BJ (cell line): ENCODE measurements at regions not wholly inside any gene's neighbourhood (a gene's known extent, or its start where the extent isn't known, plus 50 kb on each side); places are given as distances from the start of the nearest gene placed in this dataset.

Source experiments
- CTCF ChIA-PET: fragments of 350-600 bp; formaldehyde crosslinking; extraction: SDS; loops from one replicate; lab custom pipeline; 2021; ENCODE audit warnings: antibody characterized with exemption, inconsistent platforms; lab: Yijun Ruan, JAX
- POLR2A ChIA-PET: fragments of 300-600 bp; sonication (Branson Sonifier 250); formaldehyde crosslinking; extraction: SDS; loops from one replicate; lab custom pipeline; 2021; ENCODE audit warnings: antibody characterized with exemption; lab: Charles Lee
- DNase-seq: peaks from one replicate; pipeline ENCODE4 v3.0.0-alpha.2; 2011; ENCODE audit warnings: low read depth
- H3K27me3 ChIP-seq: 2 replicates; pipeline ENCODE4 v1.6.0; 2011; ENCODE audit warnings: low read length; ENCODE audit not compliant: control insufficient read depth, insufficient read depth
- H3K36me3 ChIP-seq: 2 replicates; pipeline ENCODE4 v1.5.1; 2011; ENCODE audit warnings: low read length; ENCODE audit not compliant: control insufficient read depth, insufficient read depth
- H3K4me3 ChIP-seq: 2 replicates; pipeline ENCODE4 v1.5.1; 2011; ENCODE audit warnings: low read depth, mild to moderate bottlenecking, control low read depth, low read length
- CTCF ChIP-seq: IDR thresholded peaks from 2 replicates; pipeline ENCODE4 v1.5.1; 2011; ENCODE audit warnings: low read depth, mild to moderate bottlenecking, control low read depth, inconsistent platforms, low read length, moderate library complexity; ENCODE audit not compliant: insufficient read depth

DNA sequence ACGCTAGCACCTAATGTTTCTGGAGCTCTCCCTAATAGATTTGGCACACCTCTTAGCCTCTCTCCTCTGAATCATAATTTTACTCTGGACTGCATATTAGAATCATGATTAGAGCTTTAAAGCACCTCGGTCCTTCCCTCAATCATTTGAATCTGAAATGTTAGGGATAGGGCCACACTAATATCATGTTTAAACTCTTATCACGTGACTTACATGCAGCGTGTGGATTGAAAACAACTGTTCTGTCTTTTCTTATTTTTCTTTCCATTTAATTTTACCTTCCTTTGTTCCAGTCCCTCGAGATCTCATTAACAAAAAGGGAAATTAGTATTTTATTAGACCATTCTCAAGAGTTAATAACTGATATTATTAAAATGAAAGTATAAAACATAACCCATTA lies 762.5 kb upstream of the FLRT2 start:
- H3K36me3 ChIP-seq = no peaks in the 10 kb centered on the region
- CTCF ChIA-PET = no interaction called here
- H3K27me3 ChIP-seq = no peaks in the 10 kb centered on the region
- DNase-seq = no peak
- H3K4me3 ChIP-seq = no peak overlapping the region
- POLR2A ChIA-PET = no interaction called here
- TF ChIP-seq CTCF = no peak

- H3K36me3 ChIP-seq = no peaks in the 10 kb centered on the region
- no peak for DNase-seq
- no peak overlapping the region for H3K4me3 ChIP-seq
- no peak for TF ChIP-seq CTCF
- POLR2A ChIA-PET = no interaction called here
- H3K27me3 ChIP-seq = no peaks in the 10 kb centered on the region
- CTCF ChIA-PET = no interaction called here
These were observed 759.9 kb upstream of the FLRT2 start for GRCh38 chr14:84770030-84770429.

DNA sequence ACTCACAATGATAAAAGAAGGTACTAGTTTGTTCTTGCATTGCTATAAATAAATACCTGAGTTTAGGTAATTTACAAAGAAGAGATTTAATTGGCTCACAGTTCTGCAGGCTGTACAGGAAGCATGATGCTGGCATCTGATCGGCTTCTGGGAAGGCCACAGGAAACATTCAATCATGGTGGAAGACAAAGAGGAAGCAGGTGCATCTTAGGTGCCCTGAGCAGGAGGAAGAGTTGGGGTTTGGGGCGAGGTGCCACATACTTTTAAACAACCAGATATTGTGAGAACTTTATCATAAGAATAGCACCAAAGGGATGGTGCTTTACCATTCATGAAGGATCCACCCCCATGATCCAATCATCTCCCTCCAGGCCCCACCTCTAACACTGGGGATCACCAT lies 752.6 kb upstream of the FLRT2 start:
- TF ChIP-seq CTCF = no peak
- POLR2A ChIA-PET = no interaction called here
- Histone ChIP-seq H3K36me3 (no peaks in the 10 kb centered on the region), H3K27me3 (no peaks in the 10 kb centered on the region), H3K4me3 (no peak overlapping the region)
- DNase-seq = no peak
- CTCF ChIA-PET = no interaction called here

GRCh38 chr14:84782902-84783301 lies 747.0 kb upstream of the FLRT2 start:
- no peak overlapping the region for H3K4me3 ChIP-seq
- no peak for DNase-seq
- no peaks in the 10 kb centered on the region for H3K36me3 ChIP-seq
- ChIA-PET CTCF (no interaction called here), POLR2A (no interaction called here)
- no peaks in the 10 kb centered on the region for H3K27me3 ChIP-seq
- no peak for TF ChIP-seq CTCF

- H3K36me3 ChIP-seq = no peaks in the 10 kb centered on the region
- DNase-seq = no peak
- H3K4me3 ChIP-seq = no peak overlapping the region
- POLR2A ChIA-PET = no interaction called here
- no peaks in the 10 kb centered on the region for H3K27me3 ChIP-seq
- no peak for TF ChIP-seq CTCF
- CTCF ChIA-PET = no interaction called here
These were observed 746.4 kb upstream of the FLRT2 start for GRCh38 chr14:84783511-84783910.
